OCI-LY3 (cell line): ENCODE measurements at regions not wholly inside any gene's neighbourhood (a gene's known extent, or its start where the extent isn't known, plus 50 kb on each side); places are given as distances from the start of the nearest gene placed in this dataset.

ENCODE experiments used
- H2AFZ ChIP-seq: fragments of 200-600, 300-600 bp; shearing (Covaris generic); 2 replicates; pipeline ENCODE4 v1.6.0; 2014; ENCODE audit warnings: antibody characterized with exemption, low read depth, low read length
- H3K27ac ChIP-seq: fragments of 200-600, 300-600 bp; sonication (generic); 2 replicates; pipeline ENCODE4 v1.5.1; 2014; ENCODE audit warnings: mild to moderate bottlenecking, low read length, moderate library complexity, mixed read lengths
- H3K27me3 ChIP-seq: fragments of 200-600, 300-600 bp; sonication (generic); 2 replicates; pipeline ENCODE4 v1.6.1; 2014; ENCODE audit warnings: low read depth, low read length, mixed read lengths
- H3K36me3 ChIP-seq: fragments of 200-600, 300-600 bp; sonication (generic); replicated peaks from 2 replicates; pipeline ENCODE3; 2014; ENCODE audit warnings: low read depth, low read length, mixed read lengths
- H3K4me1 ChIP-seq: fragments of 300-600, 200-600 bp; sonication (generic); 2 replicates; pipeline ENCODE4 v1.6.1; 2014; ENCODE audit warnings: low read length, mixed read lengths
- H3K4me2 ChIP-seq: fragments of 200-600, 300-600 bp; sonication (generic); 2 replicates; pipeline ENCODE4 v1.6.1; 2014; ENCODE audit warnings: low read length, mixed read lengths
- H3K4me3 ChIP-seq: fragments of 300-600, 200-600 bp; sonication (generic); 2 replicates; pipeline ENCODE4 v1.5.1; 2014; ENCODE audit warnings: antibody characterized with exemption, mild to moderate bottlenecking, low read length, moderate library complexity
- H3K79me2 ChIP-seq: fragments of 300-600, 200-600 bp; shearing (Covaris generic); 2 replicates; pipeline ENCODE4 v1.6.1; 2014; ENCODE audit warnings: mild to moderate bottlenecking, low read length, mixed read lengths
- H3K9ac ChIP-seq: fragments of 300-600, 200-600 bp; shearing (Covaris generic); 2 replicates; pipeline ENCODE4 v1.6.0; 2014; ENCODE audit warnings: mild to moderate bottlenecking, low read length, moderate library complexity
- H3K9me3 ChIP-seq: fragments of 200-600, 300-600 bp; shearing (Covaris generic); 2 replicates; pipeline ENCODE4 v1.6.1; 2014; ENCODE audit warnings: low read length, mixed read lengths; ENCODE audit not compliant: insufficient read depth
- H4K20me1 ChIP-seq: fragments of 200-600, 300-600 bp; sonication (generic); 2 replicates; pipeline ENCODE4 v1.6.1; 2016; ENCODE audit warnings: low read length, mixed read lengths; ENCODE audit not compliant: insufficient read depth
- CTCF ChIP-seq: fragments of 200-600, 300-600 bp; sonication (generic); IDR thresholded peaks from 2 replicates; pipeline ENCODE4 v1.5.1; 2014; ENCODE audit warnings: antibody characterized with exemption, low read length, low read depth
- EZH2phosphoT487 ChIP-seq: fragments of 200-600 bp; shearing (Covaris generic); IDR thresholded peaks from 2 replicates; pipeline ENCODE4 v1.6.1; 2018; ENCODE audit warnings: antibody characterized with exemption, mixed run types, low read depth

GRCh38 chr18:38458698-38459097 lies 893.1 kb upstream of the CELF4 start:
- Histone ChIP-seq H3K9ac (no peak overlapping the region), H4K20me1 (no peaks in the 10 kb centered on the region), H2AFZ (no peak overlapping the region), H3K27me3 (no peaks in the 10 kb centered on the region), H3K4me2 (no peak overlapping the region), H3K27ac (no peak overlapping the region), H3K79me2 (no peaks in the 10 kb centered on the region), H3K9me3 (no peaks in the 10 kb centered on the region), H3K4me1 (no peaks in the 10 kb centered on the region), H3K36me3 (no peaks in the 10 kb centered on the region), H3K4me3 (no peak overlapping the region)
- TF ChIP-seq EZH2phosphoT487 (no peak), CTCF (no peak)

- Histone ChIP-seq H3K36me3 (no peaks in the 10 kb centered on the region), H3K27ac (no peak overlapping the region), H3K9ac (no peak overlapping the region), H3K4me1 (no peaks in the 10 kb centered on the region), H4K20me1 (no peaks in the 10 kb centered on the region), H2AFZ (no peak overlapping the region), H3K4me3 (no peak overlapping the region), H3K9me3 (no peaks in the 10 kb centered on the region), H3K79me2 (no peaks in the 10 kb centered on the region), H3K27me3 (no peaks in the 10 kb centered on the region), H3K4me2 (no peak overlapping the region)
- no peak for TF ChIP-seq EZH2phosphoT487
- TF ChIP-seq CTCF: no peak
Measured at GRCh38 chr18:38456253-38456652, 890.7 kb upstream of the CELF4 start.

GRCh38 chr18:38454764-38455469 lies 889.3 kb upstream of the CELF4 start:
- Histone ChIP-seq H3K4me2 (no peak overlapping the region), H3K79me2 (no peaks in the 10 kb centered on the region), H3K4me1 (no peaks in the 10 kb centered on the region), H2AFZ (no peak overlapping the region), H3K27me3 (no peaks in the 10 kb centered on the region), H3K9ac (no peak overlapping the region), H3K36me3 (no peaks in the 10 kb centered on the region), H4K20me1 (no peaks in the 10 kb centered on the region), H3K9me3 (no peaks in the 10 kb centered on the region), H3K27ac (no peak overlapping the region), H3K4me3 (no peak overlapping the region)
- TF ChIP-seq CTCF (no peak), EZH2phosphoT487 (no peak)

- no peak overlapping the region for H3K9ac ChIP-seq
Measured at GRCh38 chr18:38453880-38454279, 888.3 kb upstream of the CELF4 start.

More at GRCh38 chr18:38453880-38454279, 888.3 kb upstream of the CELF4 start:
- H3K4me1 ChIP-seq: no peaks in the 10 kb centered on the region
- no peaks in the 10 kb centered on the region for H4K20me1 ChIP-seq
- H3K27me3 ChIP-seq: no peaks in the 10 kb centered on the region
- no peak overlapping the region for H3K4me2 ChIP-seq
- H3K4me3 ChIP-seq: no peak overlapping the region
- H3K79me2 ChIP-seq: no peaks in the 10 kb centered on the region
- no peaks in the 10 kb centered on the region for H3K36me3 ChIP-seq
- TF ChIP-seq CTCF (no peak), EZH2phosphoT487 (no peak)
- H3K27ac ChIP-seq: no peak overlapping the region
- no peak overlapping the region for H2AFZ ChIP-seq
- H3K9me3 ChIP-seq: no peaks in the 10 kb centered on the region
